HS-5 (cell line): ENCODE measurements at regions not wholly inside any gene's neighbourhood (a gene's known extent, or its start where the extent isn't known, plus 50 kb on each side); places are given as distances from the start of the nearest gene placed in this dataset.
"Not testable (repeated sequence)": the region's sequence is repeated elsewhere in the genome, so short reads cannot be mapped to it uniquely, and the experiment has no call there.

Experiments used
- DNase-seq: peaks from one replicate; pipeline ENCODE4 v3.0.0-alpha.2; 2012; ENCODE audit warnings: low read depth

GRCh38 chr7:112540839-112541577 lies 60.2 kb downstream of the LSMEM1 start:
- DNase-seq, result no peak

GRCh38 chr7:112546723-112547513 lies 66.1 kb downstream of the LSMEM1 start:
- no peak for DNase-seq

- DNase-seq, result no peak
These were observed 67.1 kb downstream of the LSMEM1 start for GRCh38 chr7:112547916-112548315.

GRCh38 chr7:112550468-112551060 lies 69.8 kb downstream of the LSMEM1 start:
- DNase-seq, result peak; percentile 32

GRCh38 chr7:112551521-112551920 lies 70.7 kb downstream of the LSMEM1 start:
- not testable (repeated sequence) for DNase-seq

- no peak for DNase-seq
These were observed 73.8 kb downstream of the LSMEM1 start for GRCh38 chr7:112554591-112554990.

- DNase-seq, result no peak
These were observed 75.8 kb downstream of the LSMEM1 start for GRCh38 chr7:112556633-112557032.

GRCh38 chr7:112566442-112567324 lies 85.9 kb downstream of the LSMEM1 start:
- DNase-seq, result no peak

GRCh38 chr7:112567388-112567787 lies 86.6 kb downstream of the LSMEM1 start:
- DNase-seq, result no peak

- DNase-seq, result no peak
These were observed 91.2 kb downstream of the LSMEM1 start for GRCh38 chr7:112571852-112572607.

- DNase-seq, result no peak
These were observed 92.0 kb downstream of the LSMEM1 start for GRCh38 chr7:112572669-112573301.

- DNase-seq, result no peak
These were observed 92.7 kb downstream of the LSMEM1 start for GRCh38 chr7:112573302-112574039.

GRCh38 chr7:112575864-112576263 lies 95.1 kb downstream of the LSMEM1 start:
- DNase-seq, result no peak

- DNase-seq, result no peak
These were observed 98.6 kb downstream of the LSMEM1 start for GRCh38 chr7:112579388-112579787.

GRCh38 chr7:112580717-112581435 lies 100.1 kb downstream of the LSMEM1 start:
- DNase-seq, result no peak

- DNase-seq, result no peak
These were observed 100.7 kb downstream of the LSMEM1 start for GRCh38 chr7:112581529-112581928.

- no peak for DNase-seq
These were observed 103.5 kb downstream of the LSMEM1 start for GRCh38 chr7:112584290-112584689.

- no peak for DNase-seq
These were observed 106.7 kb downstream of the LSMEM1 start for GRCh38 chr7:112587504-112587903.

- not testable (repeated sequence) for DNase-seq
These were observed 111.9 kb downstream of the LSMEM1 start for GRCh38 chr7:112592565-112593263.
